Neural cell (in vitro differentiated cells): ENCODE measurements at regions not wholly inside any gene's neighbourhood (a gene's known extent, or its start where the extent isn't known, plus 50 kb on each side); places are given as distances from the start of the nearest gene placed in this dataset.

Experiments used
- H2AFZ ChIP-seq: fragments of 200-600, 300-800 bp; sonication (generic), shearing (Covaris generic); 2 replicates; pipeline ENCODE4 v1.6.0; 2014; ENCODE audit warnings: low read depth, mild to moderate bottlenecking, antibody characterized with exemption, low read length, moderate library complexity
- H3F3A ChIP-seq: fragments of 200-600 bp; shearing (Covaris generic); 2 replicates; pipeline ENCODE4 v1.6.1; 2016; ENCODE audit warnings: mild to moderate bottlenecking, moderate library complexity, mixed read lengths, antibody characterized with exemption, low read length; ENCODE audit not compliant: insufficient read depth, poor library complexity, severe bottlenecking
- H3K27ac ChIP-seq: fragments of 200-600, 300-800 bp; sonication (generic), shearing (Covaris generic); 2 replicates; pipeline ENCODE4 v1.5.1; 2014; ENCODE audit warnings: mild to moderate bottlenecking, low read length, moderate library complexity
- H3K27me3 ChIP-seq: fragments of 300-800, 200-600 bp; sonication (generic), shearing (Covaris generic); 2 replicates; pipeline ENCODE4 v1.6.0; 2014; ENCODE audit warnings: mild to moderate bottlenecking, low read depth, low read length, moderate library complexity; ENCODE audit not compliant: insufficient read depth
- H3K36me3 ChIP-seq: fragments of 300-800, 200-600 bp; sonication (generic), shearing (Covaris generic); 2 replicates; pipeline ENCODE4 v1.5.1; 2014; ENCODE audit warnings: mild to moderate bottlenecking, antibody characterized with exemption, low read length, moderate library complexity; ENCODE audit not compliant: insufficient read depth
- H3K4me2 ChIP-seq: fragments of 300-800, 200-600 bp; sonication (generic), shearing (Covaris generic); 2 replicates; pipeline ENCODE4 v1.6.0; 2014; ENCODE audit warnings: mild to moderate bottlenecking, low read length
- H3K4me3 ChIP-seq: fragments of 300-800, 200-600 bp; sonication (generic), shearing (Covaris generic); 2 replicates; pipeline ENCODE4 v1.5.1; 2014; ENCODE audit warnings: mild to moderate bottlenecking, low read length, moderate library complexity
- H3K79me2 ChIP-seq: fragments of 200-600 bp; shearing (Covaris generic); replicated peaks from 2 replicates; pipeline ENCODE4 v1.6.0; 2014; ENCODE audit warnings: mild to moderate bottlenecking, low read length, moderate library complexity; ENCODE audit not compliant: insufficient read depth
- H3K9ac ChIP-seq: fragments of 300-800, 200-600 bp; sonication (generic), shearing (Covaris generic); 2 replicates; pipeline ENCODE4 v1.6.1; 2016; ENCODE audit warnings: mild to moderate bottlenecking, low read length, mixed read lengths
- H3K9me2 ChIP-seq: fragments of 200-600 bp; shearing (Covaris generic); 2 replicates; pipeline ENCODE4 v1.6.1; 2016; ENCODE audit warnings: mild to moderate bottlenecking, low read length, mixed read lengths; ENCODE audit not compliant: insufficient read depth
- H3K9me3 ChIP-seq: fragments of 200-600, 300-800 bp; sonication (generic), shearing (Covaris generic); 2 replicates; pipeline ENCODE4 v1.6.1; 2016; ENCODE audit warnings: mild to moderate bottlenecking, mixed run types, low read length, moderate library complexity, mixed read lengths
- H4K20me1 ChIP-seq: fragments of 200-600 bp; shearing (Covaris generic); 2 replicates; pipeline ENCODE4 v1.6.1; 2016; ENCODE audit warnings: mild to moderate bottlenecking, mixed run types; ENCODE audit not compliant: insufficient read depth
- EP300 ChIP-seq: fragments of 450-650 bp; conservative IDR thresholded peaks from 2 replicates; pipeline ENCODE4 v1.6.1; 2014; ENCODE audit warnings: antibody characterized with exemption, mild to moderate bottlenecking, moderate library complexity; ENCODE audit not compliant: poor library complexity, severe bottlenecking
- EZH2 ChIP-seq: fragments of 200-600, 300-800 bp; shearing (Covaris generic), sonication (generic); IDR thresholded peaks from 2 replicates; pipeline ENCODE4 v1.6.1; 2014; ENCODE audit warnings: antibody characterized with exemption, low read length, borderline replicate concordance, mild to moderate bottlenecking; ENCODE audit not compliant: insufficient read depth, poor library complexity, severe bottlenecking
- MXI1 ChIP-seq: fragments of 450-650 bp; conservative IDR thresholded peaks from 2 replicates; pipeline ENCODE4 v1.6.1; 2014; ENCODE audit warnings: antibody characterized with exemption, mild to moderate bottlenecking; ENCODE audit not compliant: poor library complexity, severe bottlenecking
- POLR2AphosphoS5 ChIP-seq: IDR thresholded peaks from 2 replicates; pipeline ENCODE4 v1.6.1; 2012
- RAD21 ChIP-seq: fragments of 450-650 bp; conservative IDR thresholded peaks from 2 replicates; pipeline ENCODE4 v1.6.1; 2014; ENCODE audit warnings: antibody characterized with exemption, mild to moderate bottlenecking, moderate library complexity
- REST ChIP-seq: IDR thresholded peaks from 2 replicates; pipeline ENCODE4 v1.6.1; 2012; ENCODE audit warnings: borderline replicate concordance
- SMC3 ChIP-seq: fragments of 450-650 bp; conservative IDR thresholded peaks from 2 replicates; pipeline ENCODE4 v1.6.1; 2014; ENCODE audit warnings: antibody characterized with exemption, mild to moderate bottlenecking, moderate library complexity; ENCODE audit not compliant: poor library complexity
- TAF1 ChIP-seq: IDR thresholded peaks from 2 replicates; pipeline ENCODE4 v1.6.1; 2012; ENCODE audit warnings: low read depth
- TF ChIP-seq, protein P1 (sequence below): fragments of 450-650 bp; IDR thresholded peaks from 2 replicates; pipeline ENCODE4 v1.5.1; 2014; ENCODE audit warnings: antibody characterized with exemption, mild to moderate bottlenecking, moderate library complexity; ENCODE audit not compliant: poor library complexity, severe bottlenecking

DNA sequence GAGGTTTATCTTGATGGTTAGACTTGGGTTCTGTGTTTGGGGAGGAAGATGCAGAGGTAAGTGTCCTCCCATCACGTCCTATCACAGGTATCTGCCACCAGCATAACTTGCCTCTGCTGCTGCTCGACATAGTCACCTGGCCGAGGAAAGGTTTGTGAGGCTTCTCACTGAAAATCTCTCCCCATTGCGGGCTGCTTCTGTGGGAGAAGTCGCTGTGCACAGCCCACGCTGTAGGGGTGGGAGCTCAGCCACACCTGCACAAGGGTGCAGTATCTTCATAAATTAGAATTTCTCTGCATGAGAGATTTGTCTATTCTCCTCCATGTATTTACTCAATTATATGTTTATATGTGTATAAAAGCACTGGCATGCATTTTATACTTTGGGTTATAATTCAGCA lies 415.7 kb upstream of the MYT1L start:
- H3K36me3 ChIP-seq = no peaks in the 10 kb centered on the region
- H3K9me2 ChIP-seq = no peaks in the 10 kb centered on the region
- no peaks in the 10 kb centered on the region for H3F3A ChIP-seq
- H4K20me1 ChIP-seq = no peaks in the 10 kb centered on the region
- H3K9ac ChIP-seq = no peak overlapping the region
- peaks cover 4% of the 10 kb centered on the region for H3K9me3 ChIP-seq
- H3K79me2 ChIP-seq = no peaks in the 10 kb centered on the region
- no peaks in the 10 kb centered on the region for H3K27me3 ChIP-seq
- H3K4me2 ChIP-seq = no peak overlapping the region
- H3K27ac ChIP-seq = no peak overlapping the region
- H3K4me3 ChIP-seq = no peak overlapping the region
- no peak for TF ChIP-seq RAD21
- TF ChIP-seq, protein P1, sequence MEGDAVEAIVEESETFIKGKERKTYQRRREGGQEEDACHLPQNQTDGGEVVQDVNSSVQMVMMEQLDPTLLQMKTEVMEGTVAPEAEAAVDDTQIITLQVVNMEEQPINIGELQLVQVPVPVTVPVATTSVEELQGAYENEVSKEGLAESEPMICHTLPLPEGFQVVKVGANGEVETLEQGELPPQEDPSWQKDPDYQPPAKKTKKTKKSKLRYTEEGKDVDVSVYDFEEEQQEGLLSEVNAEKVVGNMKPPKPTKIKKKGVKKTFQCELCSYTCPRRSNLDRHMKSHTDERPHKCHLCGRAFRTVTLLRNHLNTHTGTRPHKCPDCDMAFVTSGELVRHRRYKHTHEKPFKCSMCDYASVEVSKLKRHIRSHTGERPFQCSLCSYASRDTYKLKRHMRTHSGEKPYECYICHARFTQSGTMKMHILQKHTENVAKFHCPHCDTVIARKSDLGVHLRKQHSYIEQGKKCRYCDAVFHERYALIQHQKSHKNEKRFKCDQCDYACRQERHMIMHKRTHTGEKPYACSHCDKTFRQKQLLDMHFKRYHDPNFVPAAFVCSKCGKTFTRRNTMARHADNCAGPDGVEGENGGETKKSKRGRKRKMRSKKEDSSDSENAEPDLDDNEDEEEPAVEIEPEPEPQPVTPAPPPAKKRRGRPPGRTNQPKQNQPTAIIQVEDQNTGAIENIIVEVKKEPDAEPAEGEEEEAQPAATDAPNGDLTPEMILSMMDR = no peak
- no peak for TF ChIP-seq MXI1
- no peak for TF ChIP-seq POLR2AphosphoS5
- no peak for TF ChIP-seq TAF1
- no peak for TF ChIP-seq EZH2
- TF ChIP-seq EP300 = no peak
- no peak for TF ChIP-seq REST
- TF ChIP-seq SMC3 = no peak
- no peak overlapping the region for H2AFZ ChIP-seq

- no peak overlapping the region for H3K4me3 ChIP-seq
- H3K27ac ChIP-seq = no peak overlapping the region
- no peaks in the 10 kb centered on the region for H3K9me3 ChIP-seq
- no peaks in the 10 kb centered on the region for H3K79me2 ChIP-seq
- no peak overlapping the region for H3K9ac ChIP-seq
- no peaks in the 10 kb centered on the region for H4K20me1 ChIP-seq
- H3K27me3 ChIP-seq = no peaks in the 10 kb centered on the region
- TF ChIP-seq POLR2AphosphoS5 (no peak), RAD21 (no peak), SMC3 (no peak), EZH2 (no peak), REST (no peak), TAF1 (no peak), MXI1 (no peak), EP300 (no peak)
- TF ChIP-seq, protein P1 = no peak
- H3K36me3 ChIP-seq = no peaks in the 10 kb centered on the region
- H3K9me2 ChIP-seq = no peaks in the 10 kb centered on the region
- H2AFZ ChIP-seq = no peak overlapping the region
- no peaks in the 10 kb centered on the region for H3F3A ChIP-seq
- no peak overlapping the region for H3K4me2 ChIP-seq
Measured at GRCh38 chr2:2744958-2745715, 414.1 kb upstream of the MYT1L start.
